Liver (tissue), 8 donors: ENCODE measurements at regions not wholly inside any gene's neighbourhood (a gene's known extent, or its start where the extent isn't known, plus 50 kb on each side); places are given as distances from the start of the nearest gene placed in this dataset.

Experiments
- DNase-seq: peaks from one replicate; pipeline ENCODE4 v3.0.0-alpha.2; 2017; ENCODE audit warnings: low spot score
- H3K27ac ChIP-seq, 2 donors: one replicate each; pipeline ENCODE4 v1.7.0; 2013; ENCODE audit warnings: inconsistent platforms in 2 of 2, low read length in 2 of 2, control low read depth in 1 of 2, low read depth in 1 of 2, mild to moderate bottlenecking in 1 of 2
- H3K27me3 ChIP-seq, 4 donors: one replicate each; pipeline versions ENCODE4 v1.6.1 to v1.7.0; 2013; ENCODE audit warnings: low read length in 3 of 4, inconsistent platforms in 1 of 4, mild to moderate bottlenecking in 1 of 4, moderate library complexity in 1 of 4; ENCODE audit not compliant: control insufficient read depth in 4 of 4, insufficient read depth in 4 of 4
- H3K36me3 ChIP-seq, 4 donors: one replicate each; pipeline versions ENCODE4 v1.6.1 to v1.7.0; 2013; ENCODE audit warnings: low read length in 3 of 4, mild to moderate bottlenecking in 3 of 4, low read depth in 1 of 4, moderate library complexity in 1 of 4; ENCODE audit not compliant: control insufficient read depth in 4 of 4, insufficient read depth in 3 of 4
- H3K4me1 ChIP-seq, 4 donors: one replicate each; pipeline versions ENCODE4 v1.6.1 to v1.7.0; 2013; ENCODE audit warnings: low read length in 3 of 4, mild to moderate bottlenecking in 3 of 4, moderate library complexity in 1 of 4; ENCODE audit not compliant: control insufficient read depth in 4 of 4, insufficient read depth in 4 of 4
- H3K4me3 ChIP-seq, 3 donors: one replicate each; pipeline versions ENCODE4 v1.6.1 to v1.7.0; 2013; ENCODE audit warnings: low read length in 3 of 3, control low read depth in 1 of 3, low read depth in 1 of 3, mild to moderate bottlenecking in 1 of 3
- H3K9ac ChIP-seq, 2 donors: one replicate each; pipeline ENCODE4 v1.7.0; 2013; ENCODE audit warnings: low read length in 2 of 2, mild to moderate bottlenecking in 2 of 2, moderate library complexity in 2 of 2, control low read depth in 1 of 2, low read depth in 1 of 2
- H3K9me3 ChIP-seq, 4 donors: one replicate each; pipeline versions ENCODE4 v1.6.1 to v1.7.0; 2013; ENCODE audit warnings: low read length in 3 of 4; ENCODE audit not compliant: control insufficient read depth in 4 of 4
- ATF3 ChIP-seq: IDR thresholded peaks from 2 replicates; pipeline ENCODE4 v1.6.1; 2016; ENCODE audit warnings: antibody characterized with exemption
- CTCF ChIP-seq: fragments of 150-350 bp; IDR thresholded peaks from 2 replicates; pipeline ENCODE4 v1.5.1; 2017; ENCODE audit warnings: improper control_type of control experiment, low read depth, low read length; ENCODE audit not compliant: missing input control
- EGR1 ChIP-seq, 2 donors: IDR thresholded peaks; 2 replicates each; pipeline ENCODE4 v1.6.1; 2016 to 2018; ENCODE audit warnings: antibody characterized with exemption in 2 of 2, low read depth in 2 of 2
- FOXA1 ChIP-seq: IDR thresholded peaks from 2 replicates; pipeline ENCODE4 v1.6.1; 2016; ENCODE audit warnings: antibody characterized with exemption
- FOXA2 ChIP-seq: IDR thresholded peaks from 2 replicates; pipeline ENCODE4 v1.6.1; 2016; ENCODE audit warnings: antibody characterized with exemption
- GABPA ChIP-seq, 2 donors: IDR thresholded peaks in 1 of 2; conservative IDR thresholded peaks in 1 of 2; 2 replicates each; pipeline ENCODE4 v1.6.1; 2016; ENCODE audit warnings: antibody characterized with exemption in 2 of 2, mild to moderate bottlenecking in 1 of 2, moderate library complexity in 1 of 2
- HNF4A ChIP-seq, 2 donors: conservative IDR thresholded peaks; 2 replicates each; pipeline ENCODE4 v1.6.1; 2016; ENCODE audit warnings: antibody characterized with exemption in 2 of 2, mild to moderate bottlenecking in 2 of 2
- HNF4G ChIP-seq: IDR thresholded peaks from 2 replicates; pipeline ENCODE4 v1.6.1; 2016; ENCODE audit warnings: antibody characterized with exemption
- JUND ChIP-seq, 2 donors: IDR thresholded peaks; 2 replicates each; pipeline ENCODE4 v1.6.1; 2016; ENCODE audit warnings: antibody characterized with exemption in 2 of 2
- MAX ChIP-seq: IDR thresholded peaks from 2 replicates; pipeline ENCODE4 v1.6.1; 2016; ENCODE audit warnings: antibody characterized with exemption
- NR2F2 ChIP-seq: IDR thresholded peaks from 2 replicates; pipeline ENCODE4 v1.6.1; 2016; ENCODE audit warnings: antibody characterized with exemption
- RAD21 ChIP-seq, 2 donors: IDR thresholded peaks; 2 replicates each; pipeline ENCODE4 v1.6.1; 2016; ENCODE audit warnings: antibody characterized with exemption in 2 of 2, mild to moderate bottlenecking in 2 of 2
- REST ChIP-seq: IDR thresholded peaks from 2 replicates; pipeline ENCODE4 v1.6.1; 2016; ENCODE audit warnings: antibody characterized with exemption, mild to moderate bottlenecking
- RXRA ChIP-seq, 2 donors: IDR thresholded peaks; 2 replicates each; pipeline ENCODE4 v1.6.1; 2017 to 2018; ENCODE audit warnings: antibody characterized with exemption in 2 of 2, mild to moderate bottlenecking in 1 of 2
- SP1 ChIP-seq: IDR thresholded peaks from 2 replicates; pipeline ENCODE4 v1.6.1; 2018; ENCODE audit warnings: antibody characterized with exemption, mild to moderate bottlenecking
- TAF1 ChIP-seq: conservative IDR thresholded peaks from 2 replicates; pipeline ENCODE4 v1.6.1; 2016; ENCODE audit warnings: antibody characterized with exemption, mild to moderate bottlenecking
- YY1 ChIP-seq: IDR thresholded peaks from 2 replicates; pipeline ENCODE4 v1.6.1; 2016; ENCODE audit warnings: antibody characterized with exemption, mild to moderate bottlenecking
- ZBTB33 ChIP-seq: IDR thresholded peaks from 2 replicates; pipeline ENCODE4 v1.6.1; 2016; ENCODE audit warnings: antibody characterized with exemption
- WGBS: extraction: QIAGEN DNeasy Blood & Tissue Kit; methylation state at CpG from one replicate; pipeline ENCODE4 v1.1.7; 2013; 5-methylcytosine and 5-hydroxymethylcytosine counted together
- donor health status: healthy.
- donor health status: healthy.
- donor health status: healthy.
- donor health status: healthy.
- donor health status: healthy.

GRCh38 chr14:42316693-42317092, 710.0 kb downstream of the LRFN5 start:
- no peaks in the 10 kb centered on the region for H3K4me1 ChIP-seq
- H3K27me3 ChIP-seq, result no peaks in the 10 kb centered on the region
- no peaks in the 10 kb centered on the region for H3K36me3 ChIP-seq
- no peak for DNase-seq
- no peak overlapping the region for H3K27ac ChIP-seq
- TF ChIP-seq RAD21 (IDR thresholded peaks at IDR 0.05) (no peak), YY1 (no peak), HNF4G (no peak), EGR1 (IDR thresholded peaks at IDR 0.05; ENCODE audit: low read depth in 2 of 2) (no peak), GABPA (IDR thresholded peaks at IDR 0.05 in 1 of 2, conservative IDR thresholded peaks at IDR 0.05 in 1 of 2) (no peak), REST (no peak), ZBTB33 (no peak), RXRA (IDR thresholded peaks at IDR 0.05) (no peak), FOXA1 (no peak), CTCF (no peak), JUND (IDR thresholded peaks at IDR 0.05) (no peak), ATF3 (no peak), TAF1 (no peak), MAX (no peak), NR2F2 (no peak), FOXA2 (no peak)
- no peak overlapping the region for H3K9ac ChIP-seq
- no peak overlapping the region for H3K4me3 ChIP-seq
- no peaks in the 10 kb centered on the region for H3K9me3 ChIP-seq

GRCh38 chr14:42311876-42312275, 705.2 kb downstream of the LRFN5 start:
- H3K4me3 ChIP-seq, result no peak overlapping the region
- peaks cover 0 to 6% (median 2%) of the 10 kb centered on the region in 4 donors for H3K9me3 ChIP-seq
- no peak overlapping the region for H3K9ac ChIP-seq
- no peaks in the 10 kb centered on the region for H3K4me1 ChIP-seq
- no peak overlapping the region for H3K27ac ChIP-seq
- 74% methylated on average over 9 of the region's 9 CpGs for WGBS
- H3K27me3 ChIP-seq, result no peaks in the 10 kb centered on the region
- no peak for DNase-seq
- H3K36me3 ChIP-seq, result no peaks in the 10 kb centered on the region
- no peak for TF ChIP-seq ATF3
- TF ChIP-seq HNF4A (conservative IDR thresholded peaks at IDR 0.05), result no peak
- no peak for TF ChIP-seq SP1
- no peak for TF ChIP-seq JUND (IDR thresholded peaks at IDR 0.05)
- no peak for TF ChIP-seq MAX
- TF ChIP-seq TAF1, result no peak
- TF ChIP-seq ZBTB33, result no peak
- TF ChIP-seq FOXA1, result no peak
- no peak for TF ChIP-seq RAD21 (IDR thresholded peaks at IDR 0.05)
- no peak for TF ChIP-seq HNF4G
- no peak for TF ChIP-seq FOXA2
- TF ChIP-seq GABPA (IDR thresholded peaks at IDR 0.05 in 1 of 2, conservative IDR thresholded peaks at IDR 0.05 in 1 of 2), result no peak
- no peak for TF ChIP-seq NR2F2
- TF ChIP-seq EGR1 (IDR thresholded peaks at IDR 0.05; ENCODE audit: low read depth in 2 of 2), result no peak
